Astrocyte of the cerebellum (primary cell): ENCODE measurements at regions not wholly inside any gene's neighbourhood (a gene's known extent, or its start where the extent isn't known, plus 50 kb on each side); places are given as distances from the start of the nearest gene placed in this dataset.

Source experiments
- DNase-seq: peaks from one replicate; pipeline ENCODE4 v3.0.0-alpha.2; 2011; ENCODE audit warnings: low read depth
- H3K4me3 ChIP-seq: 2 replicates; pipeline ENCODE4 v1.5.1; 2011; ENCODE audit warnings: mild to moderate bottlenecking, low read depth, low read length, moderate library complexity
- in situ Hi-C: cut with HindIII; loops from 2 replicates; pipeline ENCODE4 v1.10.0; 2017; ENCODE audit warnings: low sequenced_read_pairs
- TF ChIP-seq, protein P1 (sequence below): IDR thresholded peaks from 2 replicates; pipeline ENCODE4 v1.5.1; 2012; ENCODE audit warnings: low read length, low read depth, moderate library complexity, mild to moderate bottlenecking; ENCODE audit errors: missing control alignments

DNA sequence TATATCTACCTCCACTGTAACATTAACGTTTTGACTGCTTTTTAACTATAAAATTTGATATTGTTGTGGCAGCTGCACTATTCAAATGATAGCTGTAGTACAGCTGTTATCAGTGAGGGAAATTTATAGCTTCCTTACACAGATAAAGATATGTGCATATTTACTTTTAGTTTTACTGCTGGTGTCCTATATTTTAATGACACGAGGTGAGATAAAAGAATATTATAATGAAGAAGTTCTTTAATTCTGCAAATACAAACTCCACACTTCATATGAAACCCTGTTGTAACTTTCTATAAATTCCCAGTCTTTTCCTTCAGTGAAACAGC is 427.8 kb upstream of the ZEB2 start:
- in situ Hi-C loops: no loop called here
- TF ChIP-seq, protein P1, sequence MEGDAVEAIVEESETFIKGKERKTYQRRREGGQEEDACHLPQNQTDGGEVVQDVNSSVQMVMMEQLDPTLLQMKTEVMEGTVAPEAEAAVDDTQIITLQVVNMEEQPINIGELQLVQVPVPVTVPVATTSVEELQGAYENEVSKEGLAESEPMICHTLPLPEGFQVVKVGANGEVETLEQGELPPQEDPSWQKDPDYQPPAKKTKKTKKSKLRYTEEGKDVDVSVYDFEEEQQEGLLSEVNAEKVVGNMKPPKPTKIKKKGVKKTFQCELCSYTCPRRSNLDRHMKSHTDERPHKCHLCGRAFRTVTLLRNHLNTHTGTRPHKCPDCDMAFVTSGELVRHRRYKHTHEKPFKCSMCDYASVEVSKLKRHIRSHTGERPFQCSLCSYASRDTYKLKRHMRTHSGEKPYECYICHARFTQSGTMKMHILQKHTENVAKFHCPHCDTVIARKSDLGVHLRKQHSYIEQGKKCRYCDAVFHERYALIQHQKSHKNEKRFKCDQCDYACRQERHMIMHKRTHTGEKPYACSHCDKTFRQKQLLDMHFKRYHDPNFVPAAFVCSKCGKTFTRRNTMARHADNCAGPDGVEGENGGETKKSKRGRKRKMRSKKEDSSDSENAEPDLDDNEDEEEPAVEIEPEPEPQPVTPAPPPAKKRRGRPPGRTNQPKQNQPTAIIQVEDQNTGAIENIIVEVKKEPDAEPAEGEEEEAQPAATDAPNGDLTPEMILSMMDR: no peak
- DNase-seq: no peak
- no peak overlapping the region for H3K4me3 ChIP-seq

GRCh38 chr2:144946263-144946662 is 426.3 kb upstream of the ZEB2 start:
- H3K4me3 ChIP-seq: no peak overlapping the region
- DNase-seq: no peak
- in situ Hi-C loops: no loop called here
- TF ChIP-seq, protein P1: no peak

DNA sequence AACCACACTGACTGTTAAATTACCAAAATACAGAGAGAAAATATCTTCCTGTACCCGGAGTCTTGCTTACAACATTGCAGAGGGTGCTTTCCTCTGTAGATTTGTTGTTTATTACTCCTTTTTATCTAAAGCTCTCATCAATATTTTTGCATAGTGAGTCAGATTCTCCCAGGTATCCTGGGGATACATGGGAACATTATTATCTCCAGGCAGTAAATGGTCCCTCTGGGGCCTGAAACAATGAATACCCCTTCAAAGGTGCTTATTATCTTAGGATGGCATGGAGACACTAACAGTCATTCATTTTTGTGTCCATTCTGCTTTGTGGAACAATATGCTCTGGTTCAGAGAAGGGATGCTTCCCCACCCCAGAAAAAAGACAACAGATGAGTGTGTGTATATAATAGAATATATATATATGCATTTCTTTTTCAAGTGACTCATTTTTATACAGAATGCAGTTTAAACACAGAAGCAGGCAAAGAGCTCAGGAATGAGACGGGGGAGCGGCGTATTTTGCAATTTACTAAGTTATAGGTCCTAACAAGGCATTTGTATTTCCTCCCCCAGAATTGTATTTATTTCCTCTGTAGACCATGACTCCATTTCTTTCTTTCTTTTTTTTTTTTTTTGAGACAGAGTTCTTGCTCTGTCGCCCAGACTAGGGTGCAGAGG is 424.8 kb upstream of the ZEB2 start:
- DNase-seq: no peak
- in situ Hi-C loops: no loop called here
- H3K4me3 ChIP-seq: no peak overlapping the region
- TF ChIP-seq, protein P1: no peak

GRCh38 chr2:144943986-144944385 is 424.1 kb upstream of the ZEB2 start:
- TF ChIP-seq, protein P1: no peak
- in situ Hi-C loops: no loop called here
- H3K4me3 ChIP-seq: no peak overlapping the region
- peak; percentile 46 for DNase-seq

DNA sequence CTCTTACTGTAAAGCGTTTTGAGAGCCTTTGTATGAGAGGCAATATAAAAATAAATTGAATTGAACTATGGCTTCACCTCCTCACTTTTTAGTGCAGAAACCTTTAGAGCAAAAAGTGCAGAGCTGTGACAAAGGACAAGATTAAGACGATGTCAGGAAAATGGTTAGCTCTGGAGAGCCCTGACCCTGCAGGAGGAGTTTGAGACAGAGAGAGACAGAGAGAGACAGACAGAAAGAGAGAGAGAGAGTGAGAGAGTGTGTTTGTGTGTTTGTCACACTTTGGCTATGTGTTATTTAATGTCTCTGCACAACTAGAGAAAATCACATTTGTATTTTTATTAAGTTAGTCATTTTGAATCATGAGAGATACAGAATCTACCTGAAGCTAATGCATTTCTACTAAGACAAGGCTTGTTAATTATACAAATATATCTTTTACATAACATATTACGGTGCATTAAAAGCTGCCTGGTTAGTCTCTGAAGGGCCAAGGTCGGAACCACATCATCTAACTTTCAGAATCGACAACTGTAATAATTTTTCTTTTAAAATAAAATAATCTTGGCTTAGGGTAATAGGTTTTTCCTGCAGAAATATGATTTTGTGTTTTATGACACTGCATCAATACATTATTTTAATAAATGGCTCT is 423.5 kb upstream of the ZEB2 start:
- no peak overlapping the region for H3K4me3 ChIP-seq
- in situ Hi-C loops: no loop called here
- TF ChIP-seq, protein P1: no peak
- DNase-seq: no peak

DNA sequence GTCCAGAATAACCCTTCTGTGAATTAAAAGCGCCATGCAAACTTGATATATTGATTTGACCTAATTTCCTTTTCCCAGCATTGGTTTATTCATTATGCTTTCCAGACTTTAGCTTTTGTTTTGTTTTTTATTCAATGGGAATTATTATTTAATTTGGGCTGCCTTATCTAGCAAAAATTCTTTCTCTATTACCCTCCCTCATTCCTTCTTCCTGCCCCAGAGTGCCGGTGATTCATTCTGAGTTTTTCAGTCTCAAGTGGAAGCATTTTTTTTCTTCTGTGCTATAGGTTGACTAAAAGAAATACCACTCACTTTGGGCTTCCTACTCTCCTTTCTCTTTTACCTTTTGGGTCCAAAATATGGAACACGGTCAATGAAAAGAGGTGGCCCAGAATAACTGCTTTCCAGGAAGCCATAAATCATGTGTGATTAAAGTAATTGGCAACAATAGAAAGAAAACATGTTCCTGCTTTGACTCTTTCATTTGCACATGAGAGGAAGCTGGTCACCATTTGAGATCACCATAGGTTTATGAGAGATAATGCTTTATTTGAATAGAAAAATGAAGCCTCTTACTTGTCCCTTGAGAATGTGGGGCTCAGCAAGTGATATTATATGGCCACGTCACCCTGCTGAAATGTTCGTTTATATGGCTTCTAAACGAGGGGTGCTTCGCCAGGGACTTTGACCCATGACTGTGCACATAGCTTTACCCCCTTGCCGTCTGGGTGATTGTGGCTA is 422.8 kb upstream of the ZEB2 start:
- DNase-seq: no peak
- H3K4me3 ChIP-seq: no peak overlapping the region
- in situ Hi-C loops: no loop called here
- TF ChIP-seq, protein P1: no peak
